ENCODE measurements at regions not wholly inside any gene's neighbourhood (a gene's known extent, or its start where the extent isn't known, plus 50 kb on each side); places are given as distances from the start of the nearest gene placed in this dataset.

DNA sequence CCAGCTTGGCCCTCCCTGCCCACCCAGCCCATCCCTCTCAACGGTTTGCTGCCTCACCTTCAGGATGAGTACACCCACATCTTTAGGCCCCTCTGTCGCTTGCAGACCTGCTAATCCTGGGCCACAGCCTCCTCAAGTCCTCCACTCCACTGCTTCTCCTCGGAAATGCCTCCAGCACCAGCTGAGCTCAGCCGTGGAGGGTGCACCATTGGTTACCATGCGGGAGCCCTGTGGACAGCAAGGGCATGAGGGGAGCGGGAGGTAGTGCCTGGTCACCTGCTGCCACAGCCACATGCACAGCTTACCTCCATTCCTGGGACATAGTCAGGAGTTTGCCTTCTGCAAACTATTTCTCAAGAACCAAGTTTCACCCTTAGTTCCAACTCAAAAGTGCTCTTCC lies 286.3 kb upstream of the ZMIZ1 start:
- in situ Hi-C loops (cut with HindIII; ENCODE audit: low sequenced_read_pairs), result no loop called here
- DNase-seq (ENCODE audit: low read depth), result no peak
- no peak overlapping the region for H3K4me3 ChIP-seq (ENCODE audit: low read depth, low read length)
- TF ChIP-seq, protein P1, sequence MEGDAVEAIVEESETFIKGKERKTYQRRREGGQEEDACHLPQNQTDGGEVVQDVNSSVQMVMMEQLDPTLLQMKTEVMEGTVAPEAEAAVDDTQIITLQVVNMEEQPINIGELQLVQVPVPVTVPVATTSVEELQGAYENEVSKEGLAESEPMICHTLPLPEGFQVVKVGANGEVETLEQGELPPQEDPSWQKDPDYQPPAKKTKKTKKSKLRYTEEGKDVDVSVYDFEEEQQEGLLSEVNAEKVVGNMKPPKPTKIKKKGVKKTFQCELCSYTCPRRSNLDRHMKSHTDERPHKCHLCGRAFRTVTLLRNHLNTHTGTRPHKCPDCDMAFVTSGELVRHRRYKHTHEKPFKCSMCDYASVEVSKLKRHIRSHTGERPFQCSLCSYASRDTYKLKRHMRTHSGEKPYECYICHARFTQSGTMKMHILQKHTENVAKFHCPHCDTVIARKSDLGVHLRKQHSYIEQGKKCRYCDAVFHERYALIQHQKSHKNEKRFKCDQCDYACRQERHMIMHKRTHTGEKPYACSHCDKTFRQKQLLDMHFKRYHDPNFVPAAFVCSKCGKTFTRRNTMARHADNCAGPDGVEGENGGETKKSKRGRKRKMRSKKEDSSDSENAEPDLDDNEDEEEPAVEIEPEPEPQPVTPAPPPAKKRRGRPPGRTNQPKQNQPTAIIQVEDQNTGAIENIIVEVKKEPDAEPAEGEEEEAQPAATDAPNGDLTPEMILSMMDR (IDR thresholded peaks at IDR 0.05; ENCODE audit: low read depth, low read length, missing control alignments), result no peak

- in situ Hi-C loops (cut with HindIII; ENCODE audit: low sequenced_read_pairs), result no loop called here
- DNase-seq (ENCODE audit: low read depth), result no peak
- no peak overlapping the region for H3K4me3 ChIP-seq (ENCODE audit: low read depth, low read length)
- TF ChIP-seq, protein P1 (IDR thresholded peaks at IDR 0.05; ENCODE audit: low read depth, low read length, missing control alignments), result no peak
Measured at GRCh38 chr10:78783753-78784152, 285.0 kb upstream of the ZMIZ1 start.

- no peak overlapping the region for H3K4me3 ChIP-seq (ENCODE audit: low read depth, low read length)
- in situ Hi-C loops (cut with HindIII; ENCODE audit: low sequenced_read_pairs), result no loop called here
- DNase-seq (ENCODE audit: low read depth), result no peak
- TF ChIP-seq, protein P1 (IDR thresholded peaks at IDR 0.05; ENCODE audit: low read depth, low read length, missing control alignments), result no peak
Measured at GRCh38 chr10:78784546-78784945, 284.2 kb upstream of the ZMIZ1 start.

DNA sequence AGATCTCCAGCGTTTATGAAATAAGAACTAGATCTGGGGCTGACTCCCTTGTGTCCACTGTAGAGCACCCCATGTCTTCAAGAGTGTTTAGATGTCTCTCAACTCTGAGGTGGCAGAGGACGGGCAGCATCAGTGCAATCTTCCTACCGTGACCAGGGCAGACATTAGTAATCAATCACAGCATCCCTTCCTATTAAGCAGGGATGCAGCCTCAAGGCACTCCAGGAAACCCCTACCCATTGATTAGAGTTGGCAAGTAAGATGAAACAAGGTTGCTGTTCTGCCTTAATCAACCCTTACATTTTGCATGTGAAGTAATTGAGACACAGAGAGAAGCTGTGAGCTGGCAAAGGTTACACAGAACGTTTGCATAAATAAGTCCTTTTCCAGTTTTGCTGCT lies 283.7 kb upstream of the ZMIZ1 start:
- DNase-seq (ENCODE audit: low read depth), result no peak
- H3K4me3 ChIP-seq (ENCODE audit: low read depth, low read length), result no peak overlapping the region
- in situ Hi-C loops (cut with HindIII; ENCODE audit: low sequenced_read_pairs), result no loop called here
- TF ChIP-seq, protein P1 (IDR thresholded peaks at IDR 0.05; ENCODE audit: low read depth, low read length, missing control alignments), result no peak

DNA sequence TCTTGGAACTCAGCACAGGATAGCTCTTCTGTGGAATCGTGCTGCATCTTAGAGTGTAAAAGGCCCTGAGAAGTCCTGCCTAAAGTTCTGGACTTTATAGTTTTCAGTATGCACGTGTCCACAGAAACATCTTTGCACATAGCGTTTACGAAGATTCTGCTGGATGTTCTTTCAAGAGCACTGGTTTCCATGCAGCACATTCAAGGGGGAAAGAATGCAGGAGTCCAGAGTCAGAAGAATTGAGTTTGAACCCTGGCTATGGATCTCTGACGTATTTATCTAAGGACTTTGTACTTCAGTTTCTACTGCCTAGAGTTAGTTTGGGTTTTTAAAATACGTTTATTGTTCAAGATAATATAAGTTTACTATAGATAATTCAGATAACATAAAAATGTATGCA lies 282.8 kb upstream of the ZMIZ1 start:
- H3K4me3 ChIP-seq (ENCODE audit: low read depth, low read length), result no peak overlapping the region
- TF ChIP-seq, protein P1 (IDR thresholded peaks at IDR 0.05; ENCODE audit: low read depth, low read length, missing control alignments), result no peak
- in situ Hi-C loops (cut with HindIII; ENCODE audit: low sequenced_read_pairs), result no loop called here
- no peak for DNase-seq (ENCODE audit: low read depth)

DNA sequence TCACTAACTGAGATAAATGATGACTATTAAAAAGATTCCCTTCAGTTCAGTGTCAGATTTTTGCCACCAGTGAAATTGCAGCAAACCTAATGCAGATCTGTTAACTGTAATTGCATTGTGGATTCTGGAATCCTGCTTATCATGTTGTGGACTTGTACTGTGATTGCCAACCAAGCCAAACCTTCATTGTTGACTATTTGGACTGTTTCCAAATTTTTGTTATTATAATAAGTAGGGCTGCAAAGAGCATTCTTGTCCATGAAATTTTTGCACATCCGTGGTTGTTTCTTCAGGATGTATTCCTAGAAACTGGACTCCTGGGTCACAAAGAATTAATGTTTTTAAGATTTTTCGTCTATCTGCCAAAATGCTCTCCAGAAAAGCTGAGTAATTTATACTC lies 281.6 kb upstream of the ZMIZ1 start:
- TF ChIP-seq, protein P1 (IDR thresholded peaks at IDR 0.05; ENCODE audit: low read depth, low read length, missing control alignments), result no peak
- DNase-seq (ENCODE audit: low read depth), result no peak
- in situ Hi-C loops (cut with HindIII; ENCODE audit: low sequenced_read_pairs), result no loop called here
- no peak overlapping the region for H3K4me3 ChIP-seq (ENCODE audit: low read depth, low read length)
